ENCODE measurements at regions not wholly inside any gene's neighbourhood (a gene's known extent, or its start where the extent isn't known, plus 50 kb on each side); places are given as distances from the start of the nearest gene placed in this dataset.

DNA sequence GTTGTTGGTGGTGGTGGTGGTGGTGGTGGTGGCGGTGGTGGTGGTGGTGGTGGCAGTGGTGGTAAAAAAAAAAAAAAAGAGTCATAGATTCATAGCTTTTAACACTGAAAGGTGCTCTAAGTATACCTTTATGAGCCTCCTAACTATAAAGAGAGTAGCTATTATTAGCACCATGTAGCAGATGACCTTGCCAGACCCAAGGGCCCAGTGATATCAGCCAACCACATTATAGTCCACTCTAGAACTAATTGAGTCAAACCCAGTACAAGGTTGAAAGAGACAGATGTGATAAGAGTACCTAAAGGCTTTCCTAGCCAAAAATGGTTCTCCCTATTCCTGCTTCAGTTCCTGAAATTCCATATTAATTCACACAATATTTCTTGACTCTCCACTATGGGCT lies 245.3 kb downstream of the HACE1 start:
- no peak for DNase-seq

DNA sequence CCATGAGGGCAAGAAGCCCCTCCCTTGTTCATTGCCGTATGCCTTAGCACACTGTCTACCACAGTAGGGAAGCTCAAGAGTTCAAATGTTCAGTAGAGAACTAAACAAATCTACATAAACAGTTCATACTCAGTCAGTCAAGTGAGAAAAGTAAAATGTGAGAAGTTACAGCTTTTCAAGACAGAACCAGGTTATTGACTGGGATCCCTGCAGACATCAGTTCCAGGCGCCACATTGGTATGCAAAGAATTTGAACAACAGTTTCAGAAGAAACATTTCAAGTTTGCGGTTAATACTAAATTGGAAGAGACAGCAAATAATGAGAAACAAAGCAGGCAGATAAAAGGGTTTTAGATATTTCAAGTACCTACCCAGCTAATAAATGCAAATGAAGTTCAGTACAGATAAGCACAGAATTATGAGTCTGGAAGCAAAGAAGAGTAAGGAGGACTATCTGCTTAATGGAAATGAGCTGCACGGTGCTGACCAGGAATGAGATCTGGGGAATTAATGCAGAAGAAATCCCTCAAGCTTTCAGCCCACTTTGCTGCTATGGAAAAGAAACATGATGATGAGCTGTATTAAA lies 246.2 kb downstream of the HACE1 start:
- DNase-seq = no peak

DNA sequence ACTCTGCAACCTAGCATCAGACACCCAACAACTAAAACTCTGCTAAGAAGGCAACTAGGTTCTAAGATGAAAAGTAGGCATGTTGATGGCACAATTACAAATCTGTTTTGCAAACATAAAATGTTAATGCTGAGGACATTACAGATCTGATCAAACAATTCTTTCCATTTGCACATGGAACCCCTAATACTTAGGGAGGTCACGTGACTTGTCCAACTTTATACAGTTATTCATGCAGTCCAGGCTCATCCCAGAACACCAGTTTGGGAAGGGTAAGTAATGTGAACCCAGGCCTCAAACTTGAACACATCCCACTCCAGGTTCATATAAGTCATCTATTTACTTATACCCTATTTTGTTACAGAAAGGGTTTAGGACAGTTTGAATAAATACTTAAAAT lies 247.2 kb downstream of the HACE1 start:
- no peak for DNase-seq

GRCh38 chr6:104608101-104608500 lies 251.6 kb downstream of the HACE1 start:
- no peak for DNase-seq

- no peak for DNase-seq
These were observed 252.2 kb downstream of the HACE1 start for GRCh38 chr6:104607501-104607900.

DNA sequence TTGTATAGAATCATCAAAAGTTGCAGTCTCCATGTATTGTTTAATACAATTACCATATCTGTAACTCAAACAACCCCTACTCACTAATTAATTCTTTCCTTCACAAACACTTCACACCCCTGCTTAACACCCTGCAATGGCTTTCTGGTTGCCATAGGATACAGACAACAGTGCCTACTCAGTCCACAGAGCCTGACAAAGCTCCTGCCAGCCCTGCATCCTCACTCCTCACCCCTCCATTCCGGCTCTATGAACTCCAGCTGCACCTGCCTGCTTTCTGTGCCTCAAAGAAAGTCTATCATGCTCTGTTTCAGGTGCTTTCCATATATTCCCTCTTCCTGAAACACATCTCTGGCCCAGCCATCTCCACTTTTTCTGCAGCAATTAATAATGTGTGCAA lies 253.4 kb downstream of the HACE1 start:
- no peak for DNase-seq

- DNase-seq = no peak
These were observed 255.0 kb downstream of the HACE1 start for GRCh38 chr6:104604685-104605084.

DNA sequence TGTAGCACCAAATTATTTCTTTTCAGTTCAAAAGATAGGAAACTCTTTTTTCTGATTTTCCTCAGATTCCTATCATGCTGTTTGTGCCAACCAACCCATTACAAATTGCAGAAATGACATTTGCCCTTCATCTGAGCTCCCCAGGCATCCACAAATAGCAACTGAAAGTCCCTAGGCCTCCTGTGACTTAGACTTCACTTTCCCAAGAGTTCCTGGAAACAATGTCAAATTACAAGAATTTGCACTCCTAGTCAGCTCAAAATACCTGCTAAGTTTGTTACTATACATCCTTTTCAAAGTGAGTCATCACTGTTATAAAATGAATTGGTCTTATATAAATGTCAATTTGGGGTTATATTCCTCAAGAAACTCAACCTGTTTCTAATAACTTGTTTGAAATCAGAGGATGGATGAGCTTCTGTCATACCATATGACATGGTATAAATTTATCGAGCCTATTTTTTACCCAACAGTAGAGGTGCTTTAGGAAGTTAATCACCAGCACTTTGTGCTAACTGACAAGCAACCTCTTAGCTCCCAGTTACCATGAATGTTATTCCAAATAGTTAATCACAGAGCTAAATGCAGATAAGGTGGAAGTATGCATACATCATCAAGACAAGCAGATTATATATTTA lies 256.5 kb downstream of the HACE1 start:
- no peak for DNase-seq

DNA sequence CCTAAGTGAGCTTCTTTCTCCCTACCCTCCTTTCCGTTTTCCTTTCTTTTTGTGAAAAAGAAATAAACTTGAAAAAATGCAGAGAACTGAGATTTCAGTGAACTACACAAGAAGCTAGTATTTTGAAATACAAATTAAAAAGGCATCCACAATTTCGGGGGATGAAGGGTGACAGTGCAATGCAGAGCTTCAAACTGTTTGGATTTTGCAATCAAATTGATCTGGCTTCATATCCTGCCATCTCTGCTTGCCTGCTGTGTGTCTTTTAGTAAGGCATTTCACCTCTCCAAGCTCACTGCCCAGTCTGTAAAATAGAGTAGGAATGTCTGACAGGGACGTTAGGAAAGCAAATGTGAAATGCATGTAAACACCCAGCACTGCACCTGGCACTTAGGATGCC lies 258.0 kb downstream of the HACE1 start:
- DNase-seq = no peak

- DNase-seq = no peak
These were observed 258.5 kb downstream of the HACE1 start for GRCh38 chr6:104601131-104601651.

GRCh38 chr6:104600639-104600931 lies 259.1 kb downstream of the HACE1 start:
- no peak for DNase-seq

DNA sequence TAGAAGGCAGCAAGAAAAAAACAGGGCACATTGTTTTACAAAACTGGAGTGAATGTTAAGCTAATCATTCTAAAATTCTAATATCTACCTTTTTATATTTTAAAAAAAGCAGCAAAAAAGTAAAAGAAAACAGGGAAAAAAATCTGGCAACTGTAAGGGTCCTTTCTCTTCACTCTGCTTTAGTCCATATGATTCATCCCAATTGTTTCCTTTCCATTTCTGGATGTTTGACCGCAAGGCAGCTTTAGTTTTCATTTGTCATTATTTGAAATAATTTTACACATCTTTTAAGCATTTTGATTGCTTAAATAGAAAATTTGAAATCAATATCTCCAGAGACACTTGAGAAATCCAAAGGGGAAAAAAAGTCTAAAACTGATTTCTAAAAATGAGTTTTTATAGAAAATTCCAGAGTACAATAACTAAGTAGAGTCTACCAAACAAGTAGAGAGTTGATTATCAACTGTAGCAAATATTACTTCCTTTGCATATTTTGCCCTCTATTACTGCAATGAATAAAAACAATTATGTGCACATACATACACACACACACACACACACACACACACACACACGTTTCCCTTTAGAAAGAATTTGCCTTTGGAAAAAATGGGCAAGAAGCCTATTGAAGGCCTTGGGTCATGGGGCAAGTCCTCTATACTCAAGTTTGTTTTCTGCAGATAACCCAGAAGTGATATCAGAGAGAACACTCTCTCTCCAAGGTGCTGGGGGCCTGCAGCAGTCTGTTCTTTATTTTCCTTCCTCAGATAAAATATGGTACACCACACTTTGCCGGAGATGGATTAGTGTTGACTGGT lies 259.7 kb downstream of the HACE1 start:
- no peak for DNase-seq

DNA sequence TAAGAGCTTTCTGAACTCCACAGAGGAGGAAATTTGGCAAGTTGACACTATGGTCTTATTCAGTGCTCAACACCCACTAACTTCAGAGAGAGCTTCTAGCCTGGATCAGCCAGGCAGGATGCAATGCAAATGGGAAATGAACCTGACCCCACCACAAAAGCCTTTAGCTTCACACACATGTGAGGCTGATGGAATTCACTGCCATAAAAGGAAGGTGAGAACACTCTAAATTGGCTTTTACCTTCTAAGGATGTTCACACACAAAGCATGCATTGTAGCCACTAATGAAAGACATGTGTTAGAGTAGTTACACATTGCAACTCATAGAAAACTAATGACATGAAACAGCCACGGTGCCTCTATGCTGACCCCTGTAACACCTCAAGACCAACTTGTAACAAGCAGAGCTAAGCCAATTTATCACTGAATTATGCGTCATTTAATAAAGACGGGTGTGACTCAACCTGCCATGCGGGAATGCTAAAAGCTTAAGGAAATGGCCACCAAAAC lies 262.1 kb downstream of the HACE1 start:
- DNase-seq = no peak

DNA sequence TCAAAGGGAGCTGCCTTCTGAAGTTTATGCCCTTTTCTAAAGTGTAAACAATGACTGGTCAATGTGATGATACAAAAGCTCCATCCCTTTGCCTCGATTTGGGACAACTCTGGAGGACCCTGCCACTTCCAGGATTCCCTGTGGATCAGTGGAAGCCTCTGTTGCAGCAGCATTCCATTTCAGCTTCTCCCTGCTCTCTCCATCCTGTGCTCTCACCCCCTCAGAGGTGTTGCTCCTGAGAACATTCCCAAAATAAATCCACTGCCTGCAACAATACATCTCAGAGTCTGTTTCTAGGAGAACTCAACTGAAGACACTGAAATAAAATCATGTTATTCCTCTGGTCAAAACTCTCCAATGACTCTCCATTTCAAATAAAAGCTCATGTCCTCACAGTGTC lies 263.6 kb downstream of the HACE1 start:
- no peak for DNase-seq

- no peak for DNase-seq
These were observed 264.4 kb downstream of the HACE1 start for GRCh38 chr6:104595311-104595820.

DNA sequence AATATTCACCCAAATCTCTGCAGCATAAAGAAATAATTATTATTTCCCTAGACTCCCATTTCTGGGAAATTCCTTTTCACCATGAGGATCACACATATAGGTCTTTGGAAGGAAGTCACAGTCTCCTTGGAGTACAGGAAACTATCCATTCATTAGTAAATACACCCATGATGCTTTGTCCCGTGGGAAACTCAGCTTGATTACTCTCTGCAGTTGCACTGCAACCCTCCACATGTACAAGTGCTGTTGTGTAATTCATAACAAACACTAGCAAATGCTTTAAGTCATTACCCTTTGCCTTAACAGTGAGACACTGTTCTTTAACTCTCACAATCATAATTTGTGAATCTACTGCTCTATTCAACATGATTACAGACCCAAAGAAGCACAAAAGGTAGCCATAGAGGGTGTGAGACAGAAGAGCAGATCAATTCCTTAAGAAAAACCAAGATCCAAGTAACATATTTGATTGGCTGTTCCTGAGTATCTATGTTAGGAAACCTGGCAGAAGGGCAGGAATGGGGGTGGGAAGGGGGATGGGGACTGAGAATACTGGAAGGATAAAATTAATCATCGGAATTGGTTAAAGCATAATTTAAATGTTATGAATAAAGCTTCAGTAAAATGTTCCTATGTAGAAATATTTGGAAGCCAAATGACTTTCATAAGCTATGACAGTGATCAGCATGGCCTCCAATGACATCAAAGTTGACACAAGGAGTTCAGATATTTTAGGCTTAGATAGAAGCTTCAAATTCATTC lies 268.0 kb downstream of the HACE1 start:
- DNase-seq = no peak

DNA sequence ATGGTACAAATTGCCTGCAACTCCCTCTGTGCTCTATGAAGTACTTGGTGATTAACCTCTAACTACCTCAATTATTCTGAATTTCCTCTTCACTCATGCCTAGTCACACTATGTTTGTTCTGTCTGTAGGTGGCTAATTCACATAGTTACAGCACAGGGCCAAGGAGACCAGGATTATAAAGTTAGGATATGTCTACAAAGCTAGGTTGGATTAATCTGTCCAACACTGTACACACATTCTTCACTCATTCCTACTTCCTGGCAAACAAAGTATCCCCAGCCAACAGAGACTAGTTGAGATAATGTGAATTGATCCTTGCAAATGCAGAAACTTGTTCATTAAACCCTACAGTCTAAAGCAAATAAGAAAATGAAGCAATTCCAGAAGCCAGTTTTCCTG lies 269.8 kb downstream of the HACE1 start:
- no peak for DNase-seq

- no peak for DNase-seq
These were observed 274.1 kb downstream of the HACE1 start for GRCh38 chr6:104585646-104586045.

DNA sequence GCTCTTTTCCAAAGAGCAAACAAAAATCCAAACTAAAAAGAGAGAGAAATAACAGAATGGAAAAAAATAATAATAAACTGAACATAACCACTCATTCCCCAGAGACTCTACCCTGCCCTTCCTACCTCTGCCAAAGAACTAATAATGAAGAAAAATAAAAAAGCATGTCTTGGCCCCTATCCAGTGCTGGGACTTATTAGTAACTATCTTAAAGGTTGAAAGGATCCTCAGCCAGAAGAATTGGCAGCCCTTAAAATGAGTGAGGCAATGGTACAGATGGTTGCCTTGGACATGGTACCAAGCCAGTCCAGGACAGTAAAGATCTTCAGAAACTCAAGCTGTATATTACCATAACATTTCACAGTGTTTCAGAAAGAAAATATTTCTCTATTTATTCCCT lies 279.3 kb downstream of the HACE1 start:
- no peak for DNase-seq

DNA sequence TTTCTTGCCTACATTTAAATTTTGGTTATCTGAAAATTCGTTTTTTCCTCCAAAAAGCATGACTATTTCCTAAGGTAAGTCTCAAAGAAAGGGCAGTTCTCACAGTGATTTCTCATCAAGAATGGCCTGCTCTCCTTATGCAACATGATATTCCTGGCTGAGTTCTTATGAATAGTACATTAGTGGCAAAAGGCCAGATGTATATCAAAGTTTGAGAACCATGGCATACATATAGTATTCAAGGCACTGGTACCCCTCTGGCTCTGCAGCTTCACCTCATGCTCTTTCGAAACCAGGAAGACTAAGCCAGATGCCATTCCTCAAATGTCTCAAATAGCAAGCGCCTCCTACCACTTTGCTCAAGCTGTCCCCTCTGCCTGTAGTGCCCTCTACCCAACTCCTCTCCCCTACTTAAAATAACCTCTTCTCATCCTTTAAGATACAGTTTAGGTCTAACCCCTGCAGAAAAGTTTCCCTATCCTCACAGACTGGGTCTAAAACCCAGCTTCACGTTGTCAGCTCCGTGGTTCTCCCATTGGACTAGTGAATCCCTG lies 280.3 kb downstream of the HACE1 start:
- no peak for DNase-seq

- DNase-seq = no peak
These were observed 284.2 kb downstream of the HACE1 start for GRCh38 chr6:104575536-104575935.

GRCh38 chr6:104574135-104574750 lies 285.5 kb downstream of the HACE1 start:
- no peak for DNase-seq

Measured in activated CD4-positive, alpha-beta T cell treated with anti-CD3 and anti-CD28 coated beads, Interleukin-2, amount 50 U/mL, for 1 hour (primary cell).